ENCODE measurements at regions not wholly inside any gene's neighbourhood (a gene's known extent, or its start where the extent isn't known, plus 50 kb on each side); places are given as distances from the start of the nearest gene placed in this dataset.

GRCh38 chr2:18644115-18644462 lies 54.7 kb upstream of the NT5C1B start:
- TF ChIP-seq CTCF (IDR thresholded peaks at IDR 0.05) (no peak), POLR2A (IDR thresholded peaks at IDR 0.05) (no peak), POLR2AphosphoS5 (IDR thresholded peaks at IDR 0.05) (no peak)

All from gastroesophageal sphincter (tissue), 3 donors.